IPS-NIHi11 (cell line): ENCODE measurements at regions not wholly inside any gene's neighbourhood (a gene's known extent, or its start where the extent isn't known, plus 50 kb on each side); places are given as distances from the start of the nearest gene placed in this dataset.
A peak's percentile ranks its signal among the peaks of the same experiment; 100 is the strongest.

Source experiments
- DNase-seq: peaks from one replicate; pipeline ENCODE4 v3.0.0; 2012; ENCODE audit warnings: mixed read lengths, low spot score

- DNase-seq: no peak
These were observed 259.0 kb downstream of the IRX2 start for GRCh38 chr5:2492476-2492875.

GRCh38 chr5:2491846-2492245 is 259.6 kb downstream of the IRX2 start:
- DNase-seq: no peak

- DNase-seq: no peak
These were observed 262.2 kb downstream of the IRX2 start for GRCh38 chr5:2489306-2489705.

GRCh38 chr5:2488593-2488992 is 262.9 kb downstream of the IRX2 start:
- DNase-seq: no peak

GRCh38 chr5:2487152-2487763 is 264.2 kb downstream of the IRX2 start:
- no peak for DNase-seq

- no peak for DNase-seq
These were observed 265.1 kb downstream of the IRX2 start for GRCh38 chr5:2486373-2486772.

- no peak for DNase-seq
These were observed 268.7 kb downstream of the IRX2 start for GRCh38 chr5:2482778-2483177.

GRCh38 chr5:2480871-2481270 is 270.6 kb downstream of the IRX2 start:
- no peak for DNase-seq

GRCh38 chr5:2475902-2476301 is 275.6 kb downstream of the IRX2 start:
- DNase-seq: no peak

GRCh38 chr5:2472670-2473069 is 278.8 kb downstream of the IRX2 start:
- DNase-seq: no peak

- no peak for DNase-seq
These were observed 280.2 kb downstream of the IRX2 start for GRCh38 chr5:2471152-2471879.

GRCh38 chr5:2466966-2467365 is 284.5 kb downstream of the IRX2 start:
- DNase-seq: no peak

- DNase-seq: peak; percentile 35
These were observed 286.1 kb downstream of the IRX2 start for GRCh38 chr5:2465383-2465782.

GRCh38 chr5:2464141-2464540 is 287.3 kb downstream of the IRX2 start:
- DNase-seq: no peak

- no peak for DNase-seq
These were observed 289.5 kb downstream of the IRX2 start for GRCh38 chr5:2461701-2462691.

- no peak for DNase-seq
These were observed 291.4 kb downstream of the IRX2 start for GRCh38 chr5:2460098-2460497.

GRCh38 chr5:2459251-2459650 is 292.2 kb downstream of the IRX2 start:
- DNase-seq: no peak

- DNase-seq: no peak
These were observed 295.6 kb downstream of the IRX2 start for GRCh38 chr5:2455878-2456277.

- no peak for DNase-seq
These were observed 296.6 kb downstream of the IRX2 start for GRCh38 chr5:2454876-2455275.

GRCh38 chr5:2453781-2454180 is 297.7 kb downstream of the IRX2 start:
- no peak for DNase-seq

GRCh38 chr5:2451100-2451499 is 300.4 kb downstream of the IRX2 start:
- no peak for DNase-seq

- no peak for DNase-seq
These were observed 308.8 kb downstream of the IRX2 start for GRCh38 chr5:2442496-2443354.
